Neutrophil (primary cell): ENCODE measurements at regions not wholly inside any gene's neighbourhood (a gene's known extent, or its start where the extent isn't known, plus 50 kb on each side); places are given as distances from the start of the nearest gene placed in this dataset.

Experiments used
- H3K27ac ChIP-seq: fragments of 200-600 bp; sonication (generic); 2 replicates; pipeline ENCODE4 v1.5.1; 2016; ENCODE audit warnings: mild to moderate bottlenecking, moderate library complexity
- H3K27me3 ChIP-seq: fragments of 200-600 bp; sonication (generic); 2 replicates; pipeline ENCODE4 v1.6.0; 2016; ENCODE audit warnings: mild to moderate bottlenecking
- H3K36me3 ChIP-seq: fragments of 200-600 bp; sonication (generic); 2 replicates; pipeline ENCODE4 v1.5.1; 2017
- H3K4me1 ChIP-seq, 2 experiments: fragments of 200-600 bp in 1 of 2; sonication (generic) in 1 of 2; 1 replicate in 1 of 2; 2 replicates in 1 of 2; pipeline versions ENCODE4 v1.5.1 to v1.6.1; 2013 to 2016; ENCODE audit warnings: low read depth in 1 of 2, low read length in 1 of 2, mild to moderate bottlenecking in 1 of 2, moderate library complexity in 1 of 2; ENCODE audit not compliant: control insufficient read depth in 1 of 2, insufficient read depth in 1 of 2
- H3K4me3 ChIP-seq, 2 experiments: fragments of 200-600 bp in 1 of 2; sonication (generic) in 1 of 2; 1 replicate in 1 of 2; 2 replicates in 1 of 2; pipeline ENCODE4 v1.5.1; 2013 to 2016; ENCODE audit warnings: low read depth in 1 of 2, low read length in 1 of 2, mild to moderate bottlenecking in 1 of 2, moderate library complexity in 1 of 2
- H3K9me3 ChIP-seq: fragments of 200-600 bp; sonication (generic); 2 replicates; pipeline ENCODE4 v1.5.1; 2016
- CTCF ChIP-seq: fragments of 200-600 bp; sonication (generic); IDR thresholded peaks from 2 replicates; pipeline ENCODE4 v1.5.1; 2016; ENCODE audit warnings: antibody characterized with exemption

- Histone ChIP-seq H3K27me3 (no peaks in the 10 kb centered on the region), H3K27ac (no peak overlapping the region), H3K4me3 (no peak overlapping the region), H3K36me3 (no peaks in the 10 kb centered on the region), H3K4me1 (no peaks in the 10 kb centered on the region), H3K9me3 (no peaks in the 10 kb centered on the region)
- TF ChIP-seq CTCF: no peak
These were observed 290.2 kb upstream of the TCF4 start for GRCh38 chr18:55878224-55878623.

GRCh38 chr18:55877321-55877720 is 289.3 kb upstream of the TCF4 start:
- no peaks in the 10 kb centered on the region for H3K27me3 ChIP-seq
- H3K27ac ChIP-seq: no peak overlapping the region
- H3K9me3 ChIP-seq: no peaks in the 10 kb centered on the region
- no peaks in the 10 kb centered on the region for H3K4me1 ChIP-seq
- H3K36me3 ChIP-seq: no peaks in the 10 kb centered on the region
- TF ChIP-seq CTCF: no peak
- no peak overlapping the region for H3K4me3 ChIP-seq

- no peaks in the 10 kb centered on the region for H3K36me3 ChIP-seq
- H3K27me3 ChIP-seq: no peaks in the 10 kb centered on the region
- TF ChIP-seq CTCF: no peak
- H3K4me3 ChIP-seq: no peak overlapping the region
- no peak overlapping the region for H3K27ac ChIP-seq
- no peaks in the 10 kb centered on the region for H3K4me1 ChIP-seq
- H3K9me3 ChIP-seq: no peaks in the 10 kb centered on the region
These were observed 288.3 kb upstream of the TCF4 start for GRCh38 chr18:55876254-55876653.

GRCh38 chr18:55875371-55875901 is 287.4 kb upstream of the TCF4 start:
- H3K4me1 ChIP-seq: no peaks in the 10 kb centered on the region
- TF ChIP-seq CTCF: no peak
- no peaks in the 10 kb centered on the region for H3K27me3 ChIP-seq
- no peak overlapping the region for H3K4me3 ChIP-seq
- H3K9me3 ChIP-seq: no peaks in the 10 kb centered on the region
- no peak overlapping the region for H3K27ac ChIP-seq
- no peaks in the 10 kb centered on the region for H3K36me3 ChIP-seq

- Histone ChIP-seq H3K36me3 (no peaks in the 10 kb centered on the region), H3K27ac (no peak overlapping the region), H3K9me3 (no peaks in the 10 kb centered on the region), H3K27me3 (no peaks in the 10 kb centered on the region), H3K4me1 (no peaks in the 10 kb centered on the region), H3K4me3 (no peak overlapping the region)
- TF ChIP-seq CTCF: no peak
These were observed 281.8 kb upstream of the TCF4 start for GRCh38 chr18:55869556-55870501.
